ENCODE measurements at regions not wholly inside any gene's neighbourhood (a gene's known extent, or its start where the extent isn't known, plus 50 kb on each side); places are given as distances from the start of the nearest gene placed in this dataset.

- TF ChIP-seq POLR2A (IDR thresholded peaks at IDR 0.05; ENCODE audit: low read depth, low read length) (no peak), POLR2AphosphoS5 (IDR thresholded peaks at IDR 0.05; ENCODE audit: low read depth, low read length) (no peak)
Measured at GRCh38 chr10:117662126-117662525, 119.6 kb downstream of the EMX2 start.
